ENCODE measurements at regions not wholly inside any gene's neighbourhood (a gene's known extent, or its start where the extent isn't known, plus 50 kb on each side); places are given as distances from the start of the nearest gene placed in this dataset.
"Not testable (repeated sequence)": the region's sequence is repeated elsewhere in the genome, so short reads cannot be mapped to it uniquely, and the experiment has no call there.

- DNase-seq = no peak
Observed at GRCh38 chr18:34280000-34280399, 55.3 kb upstream of the NOL4 start.

GRCh38 chr18:34280653-34281052 is 55.9 kb upstream of the NOL4 start:
- DNase-seq = no peak

- no peak for DNase-seq
Observed at GRCh38 chr18:34281290-34281689, 56.6 kb upstream of the NOL4 start.

- no peak for DNase-seq
Observed at GRCh38 chr18:34281722-34282121, 57.0 kb upstream of the NOL4 start.

GRCh38 chr18:34283506-34283905 is 58.8 kb upstream of the NOL4 start:
- DNase-seq = no peak

GRCh38 chr18:34287825-34288224 is 63.1 kb upstream of the NOL4 start:
- no peak for DNase-seq

- DNase-seq = no peak
Observed at GRCh38 chr18:34292594-34292993, 67.9 kb upstream of the NOL4 start.

GRCh38 chr18:34297287-34297686 is 72.6 kb upstream of the NOL4 start:
- no peak for DNase-seq

- DNase-seq = no peak
Observed at GRCh38 chr18:34299828-34300227, 75.1 kb upstream of the NOL4 start.

GRCh38 chr18:34311468-34311867 is 86.8 kb upstream of the NOL4 start:
- DNase-seq = no peak

- DNase-seq = no peak
Observed at GRCh38 chr18:34314847-34315246, 90.1 kb upstream of the NOL4 start.

- DNase-seq = no peak
Observed at GRCh38 chr18:34315591-34316352, 91.1 kb upstream of the NOL4 start.

GRCh38 chr18:34320267-34320666 is 95.6 kb upstream of the NOL4 start:
- no peak for DNase-seq

GRCh38 chr18:34321066-34321465 is 96.4 kb upstream of the NOL4 start:
- DNase-seq = no peak

- DNase-seq = no peak
Observed at GRCh38 chr18:34322365-34323289, 97.9 kb upstream of the NOL4 start.

- no peak for DNase-seq
Observed at GRCh38 chr18:34329840-34330239, 105.1 kb upstream of the NOL4 start.

GRCh38 chr18:34330308-34330707 is 105.6 kb upstream of the NOL4 start:
- DNase-seq = no peak

GRCh38 chr18:34330907-34331306 is 106.2 kb upstream of the NOL4 start:
- not testable (repeated sequence) for DNase-seq

- not testable (repeated sequence) for DNase-seq
Observed at GRCh38 chr18:34331343-34331742, 106.6 kb upstream of the NOL4 start.

GRCh38 chr18:34339155-34339554 is 114.4 kb upstream of the NOL4 start:
- DNase-seq = no peak

GRCh38 chr18:34342960-34343359 is 118.2 kb upstream of the NOL4 start:
- no peak for DNase-seq

- DNase-seq = no peak
Observed at GRCh38 chr18:34345738-34346137, 121.0 kb upstream of the NOL4 start.

- DNase-seq = no peak
Observed at GRCh38 chr18:34350778-34351177, 126.1 kb upstream of the NOL4 start.

All from EL (cell line).